SK-N-SH treated with all-trans-retinoic acid at 6 μM for 48 hours (cell line): ENCODE measurements at regions not wholly inside any gene's neighbourhood (a gene's known extent, or its start where the extent isn't known, plus 50 kb on each side); places are given as distances from the start of the nearest gene placed in this dataset.

Source experiments
- BACH2 ChIP-seq: fragments of 250-450 bp; sonication (Bioruptor Pico); IDR thresholded peaks from 2 replicates; pipeline ENCODE4 v1.9.0; 2021; ENCODE audit warnings: mild to moderate bottlenecking, borderline replicate concordance
- CREB5 ChIP-seq: fragments of 250-450 bp; sonication (Bioruptor Pico); IDR thresholded peaks from 2 replicates; pipeline ENCODE4 v1.5.1; 2020; ENCODE audit warnings: low read depth, mild to moderate bottlenecking, moderate library complexity
- ISL1 ChIP-seq: fragments of 250-450 bp; sonication (Bioruptor Pico); IDR thresholded peaks from 2 replicates; pipeline ENCODE4 v2.1.2; 2022; ENCODE audit warnings: mild to moderate bottlenecking, moderate library complexity
- POU6F1 ChIP-seq: fragments of 250-450 bp; sonication (Bioruptor Pico); IDR thresholded peaks from 2 replicates; pipeline ENCODE4 v1.8.0; 2021; ENCODE audit warnings: low read depth, mild to moderate bottlenecking, moderate library complexity, borderline replicate concordance
- TOX ChIP-seq: fragments of 250-450 bp; sonication (Bioruptor Pico); IDR thresholded peaks from 2 replicates; pipeline ENCODE4 v1.8.0; 2021; ENCODE audit warnings: mild to moderate bottlenecking, moderate library complexity, borderline replicate concordance
- ZFP3 ChIP-seq: fragments of 250-450 bp; sonication (Bioruptor Pico); IDR thresholded peaks from 2 replicates; pipeline ENCODE4 v1.5.0; 2020; ENCODE audit warnings: mild to moderate bottlenecking, moderate library complexity

- TF ChIP-seq TOX (CRISPR knock-in tag) (no peak), BACH2 (CRISPR knock-in tag) (no peak), POU6F1 (CRISPR knock-in tag) (no peak), ZFP3 (no peak), CREB5 (CRISPR knock-in tag) (no peak), ISL1 (no peak)
Observed at GRCh38 chr13:99723878-99724277, 222.6 kb downstream of the TM9SF2 start.
